Heart right ventricle (tissue), 16 donors: ENCODE measurements at regions not wholly inside any gene's neighbourhood (a gene's known extent, or its start where the extent isn't known, plus 50 kb on each side); places are given as distances from the start of the nearest gene placed in this dataset.

Source experiments
- ATAC-seq, 8 donors: fragments of 200-7000 bp; cut with Tn5 transposase; one replicate each; pipeline ENCODE4 v1.9.1; 2020; ENCODE audit warnings: mild to moderate bottlenecking in 8 of 8, moderate library complexity in 8 of 8, moderate number of reproducible peaks in 1 of 8
- DNase-seq, 2 donors: peaks; one replicate each; pipeline ENCODE4 v3.0.0-alpha.2; 2020
- H3K27ac ChIP-seq, 10 donors: fragments of 200-600 bp; sonication (generic) in 2 of 10; one replicate each; pipeline versions ENCODE4 v1.5.0 to v1.8.0; 2020 to 2022; ENCODE audit warnings: mild to moderate bottlenecking in 3 of 10
- H3K27me3 ChIP-seq, 7 donors: fragments of 200-600 bp; one replicate each; pipeline ENCODE4 v1.8.0; 2021 to 2022; ENCODE audit warnings: mild to moderate bottlenecking in 2 of 7
- H3K36me3 ChIP-seq, 9 donors: fragments of 200-600 bp; sonication (generic) in 1 of 9; one replicate each; pipeline versions ENCODE4 v1.5.0 to v1.8.0; 2020 to 2022; ENCODE audit warnings: mild to moderate bottlenecking in 2 of 9
- H3K4me1 ChIP-seq, 9 donors: fragments of 200-600 bp; sonication (generic) in 1 of 9; one replicate each; pipeline versions ENCODE4 v1.5.0 to v1.8.0; 2020 to 2022; ENCODE audit warnings: mild to moderate bottlenecking in 4 of 9
- H3K4me3 ChIP-seq, 10 donors: fragments of 200-600 bp; sonication (generic) in 2 of 10; one replicate each; pipeline versions ENCODE4 v1.5.0 to v1.8.0; 2020 to 2022; ENCODE audit warnings: mild to moderate bottlenecking in 7 of 10, moderate library complexity in 2 of 10
- H3K9me3 ChIP-seq, 11 donors: fragments of 200-600 bp in 10 of 11; sonication (generic) in 2 of 11; one replicate each; pipeline versions ENCODE4 v1.5.0 to v1.8.0; 2013 to 2022; ENCODE audit warnings: mild to moderate bottlenecking in 2 of 11, control low read depth in 1 of 11, moderate library complexity in 1 of 11
- CTCF ChIP-seq, 9 donors: fragments of 200-600 bp; sonication (generic) in 2 of 9; IDR thresholded peaks; one replicate each; pipeline versions ENCODE4 v1.5.0 to v1.8.0; 2021 to 2022; ENCODE audit warnings: antibody characterized with exemption in 9 of 9, mild to moderate bottlenecking in 5 of 9, moderate library complexity in 1 of 9
- WGBS, 2 donors: extraction: QIAGEN DNeasy Blood & Tissue Kit; methylation state at CpG; one replicate each; pipeline ENCODE4 v1.1.7; 2013; ENCODE audit warnings: inconsistent platforms in 1 of 2; 5-methylcytosine and 5-hydroxymethylcytosine counted together
- intact Hi-C, 10 donors: fragments of 100-400 bp; cut with DNase I; formaldehyde crosslinking; loops; one replicate each; pipeline versions ENCODE4 v1.11.1 to v1.14.2; 2022
- donor health status: Arrhythmogenic right ventricular cardiomyopathy.
- donor health status: ischemic (EF 13 %, LVEDD 7.1; RV severe dilation, severe dysfunction).
- donor health status: healthy with polysubstance abuse.
- donor health status: DM: no; HTN: yes; CAD: no.
- donor health status: DM: no; HTN: no; CAD: no.
- donor health status: ischemic (EF 25% LVEDD 6.9; RV normal size, moderate dysfunction).
- donor health status: ischemic (EF 25% LVEDD 5.7; RV mildly dilated, moderate dysfunction).
- donor health status: healthy.
- donor health status: DM: yes; HTN: yes; CAD: no.
- donor health status: Ischemic cardiomyopathy.
- donor health status: ischemic (EF 35%, LVEDD 5.7; RV mildly dilated, moderate dysfunction).
- donor health status: nonischemic (EF 11% LVEDD 7.7; RV severe dilation, severe dysfunction).
- donor health status: DM: yes; HTN: yes; CAD: no.
- donor health status: PGD.
- donor health status: ischemic (EF 29% LVEDD 5.4; RV normal size, mild dysfunction).
- donor health status: nonischemic (EF 23%, LVEDD 6.1; RV moderate dilation, normal function).

GRCh38 chr4:136713140-136713539, 819.2 kb downstream of the PCDH18 start:
- intact Hi-C loops = loop anchor here in 2 of 10 donors (5.0 to 10.0 kb wide), 2 partner anchors 149 to 152 kb away; no protein-coding TSS in a partner anchor
- no peaks in the 10 kb centered on the region for H3K27me3 ChIP-seq
- no peaks in the 10 kb centered on the region for H3K4me1 ChIP-seq
- DNase-seq (no peak), ATAC-seq (peak in 1 of 8 donors; percentile 50)
- no peak overlapping the region for H3K27ac ChIP-seq
- 16 to 31% methylated on average over 1 of the region's 1 CpG for WGBS, 2 donors
- peak in 5 of 9 donors; percentile 11 to 27 (median 20) for TF ChIP-seq CTCF (IDR thresholded peaks at IDR 0.05)
- H3K36me3 ChIP-seq = no peaks in the 10 kb centered on the region
- H3K4me3 ChIP-seq = peak overlapping the region in 2 of 10 donors; percentile 1 to 24
- H3K9me3 ChIP-seq = no peaks in the 10 kb centered on the region

- intact Hi-C loops = loop anchor here in 2 of 10 donors (5.0 to 10.0 kb wide), 2 partner anchors 152 to 155 kb away; no protein-coding TSS in a partner anchor
- Histone ChIP-seq H3K27ac (no peak overlapping the region), H3K9me3 (no peaks in the 10 kb centered on the region), H3K36me3 (no peaks in the 10 kb centered on the region), H3K4me1 (no peaks in the 10 kb centered on the region), H3K4me3 (no peak overlapping the region), H3K27me3 (no peaks in the 10 kb centered on the region)
- no peak for DNase-seq
- no peak for ATAC-seq
- TF ChIP-seq CTCF (IDR thresholded peaks at IDR 0.05) = no peak
- 89 to 90% methylated on average over 1 of the region's 1 CpG for WGBS, 2 donors
Measured at GRCh38 chr4:136709897-136710296, 822.4 kb downstream of the PCDH18 start.

- ATAC-seq = no peak
- no peak for DNase-seq
- Histone ChIP-seq H3K4me1 (no peaks in the 10 kb centered on the region), H3K27ac (no peak overlapping the region), H3K9me3 (no peaks in the 10 kb centered on the region), H3K27me3 (no peaks in the 10 kb centered on the region), H3K4me3 (no peak overlapping the region), H3K36me3 (no peaks in the 10 kb centered on the region)
- 88 to 91% methylated on average over 7 of the region's 7 CpGs for WGBS, 2 donors
- TF ChIP-seq CTCF (IDR thresholded peaks at IDR 0.05) = no peak
- intact Hi-C loops = no loop called here
Measured at GRCh38 chr4:136706942-136707341, 825.4 kb downstream of the PCDH18 start.

GRCh38 chr4:136699905-136700304, 832.4 kb downstream of the PCDH18 start:
- Histone ChIP-seq H3K27me3 (no peaks in the 10 kb centered on the region), H3K27ac (no peak overlapping the region), H3K9me3 (no peaks in the 10 kb centered on the region), H3K4me1 (no peaks in the 10 kb centered on the region), H3K36me3 (no peaks in the 10 kb centered on the region), H3K4me3 (no peak overlapping the region)
- DNase-seq (no peak), ATAC-seq (no peak)
- 76 to 82% methylated on average over 3 of the region's 3 CpGs for WGBS, 2 donors
- intact Hi-C loops = no loop called here
- TF ChIP-seq CTCF (IDR thresholded peaks at IDR 0.05) = no peak
